ENCODE measurements at regions not wholly inside any gene's neighbourhood (a gene's known extent, or its start where the extent isn't known, plus 50 kb on each side); places are given as distances from the start of the nearest gene placed in this dataset.

GRCh38 chr11:98835335-98835734, 185.4 kb upstream of the CNTN5 start:
- TF ChIP-seq CTCF (IDR thresholded peaks at IDR 0.05; ENCODE audit: low read length), result no peak
- no peak for TF ChIP-seq EZH2 (IDR thresholded peaks at IDR 0.05; ENCODE audit: borderline replicate concordance, low read length)
